Activated T-cell treated with anti-CD3 and anti-CD28 coated beads for 48 hours (primary cell): ENCODE measurements at regions not wholly inside any gene's neighbourhood (a gene's known extent, or its start where the extent isn't known, plus 50 kb on each side); places are given as distances from the start of the nearest gene placed in this dataset.
"Not testable (repeated sequence)": the region's sequence is repeated elsewhere in the genome, so short reads cannot be mapped to it uniquely, and the experiment has no call there.

Source experiments
- DNase-seq: peaks from one replicate; pipeline ENCODE4 v3.0.0-alpha.2; 2020; ENCODE audit warnings: low read depth

DNA sequence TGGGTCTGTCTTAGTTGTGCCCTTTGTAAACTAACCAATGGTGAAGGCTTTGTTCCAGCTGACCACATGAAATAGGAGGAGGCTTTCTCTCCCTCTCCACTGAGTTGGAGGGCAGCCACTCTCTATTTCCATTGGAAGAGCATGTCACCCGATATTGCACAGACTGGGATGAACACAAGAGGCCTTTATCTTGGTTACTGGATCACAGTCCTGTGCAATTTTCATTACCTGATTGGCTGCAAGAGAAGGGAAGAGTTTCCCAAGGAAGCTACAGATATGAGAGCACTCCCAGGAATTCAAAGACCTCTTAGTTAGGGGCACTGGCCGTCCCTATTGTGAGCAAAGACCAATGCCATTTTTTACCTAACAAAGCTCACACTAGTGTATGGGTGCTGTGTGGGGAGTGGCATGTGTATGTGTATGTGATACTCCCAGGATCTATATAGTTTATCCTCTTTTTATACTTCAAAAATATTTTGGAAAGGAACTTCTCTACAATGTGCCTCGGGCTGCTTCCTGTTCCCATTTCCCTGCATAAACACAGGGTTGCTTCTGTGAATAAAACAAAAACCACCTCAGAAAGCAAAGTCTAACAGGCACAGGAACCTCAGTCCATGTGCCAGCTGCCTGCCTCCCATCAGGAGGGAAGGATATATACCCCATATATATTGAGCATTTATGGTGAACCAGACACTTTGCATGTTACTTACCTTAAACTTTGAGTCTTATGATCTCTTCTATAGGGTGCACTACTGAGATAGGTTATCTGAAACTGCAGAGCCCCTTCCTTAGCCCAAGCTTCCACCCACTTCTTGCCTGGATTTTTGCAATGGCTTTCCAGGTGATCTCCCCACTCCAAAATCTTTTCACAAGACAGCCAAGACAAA lies 126.5 kb downstream of the RASSF10 start:
- no peak for DNase-seq

DNA sequence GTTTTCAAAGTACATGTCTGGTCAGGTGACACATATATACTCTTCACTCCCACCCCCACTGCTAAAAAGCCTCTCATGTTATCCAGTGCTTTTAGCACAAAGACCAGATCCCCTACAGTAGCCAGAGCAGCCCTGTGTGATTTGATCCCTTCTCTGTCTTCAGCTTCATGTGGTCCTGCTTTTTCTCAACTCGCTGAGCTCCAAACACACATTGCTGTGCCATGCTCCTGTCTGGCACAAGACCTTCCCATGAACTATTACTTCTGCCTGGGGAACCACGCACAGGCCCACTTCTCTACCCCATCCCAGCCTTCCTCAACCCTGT lies 127.1 kb downstream of the RASSF10 start:
- no peak for DNase-seq

- DNase-seq: no peak
Measured at GRCh38 chr11:13137844-13138301, 128.8 kb downstream of the RASSF10 start.

- not testable (repeated sequence) for DNase-seq
Measured at GRCh38 chr11:13139085-13139484, 130.0 kb downstream of the RASSF10 start.

DNA sequence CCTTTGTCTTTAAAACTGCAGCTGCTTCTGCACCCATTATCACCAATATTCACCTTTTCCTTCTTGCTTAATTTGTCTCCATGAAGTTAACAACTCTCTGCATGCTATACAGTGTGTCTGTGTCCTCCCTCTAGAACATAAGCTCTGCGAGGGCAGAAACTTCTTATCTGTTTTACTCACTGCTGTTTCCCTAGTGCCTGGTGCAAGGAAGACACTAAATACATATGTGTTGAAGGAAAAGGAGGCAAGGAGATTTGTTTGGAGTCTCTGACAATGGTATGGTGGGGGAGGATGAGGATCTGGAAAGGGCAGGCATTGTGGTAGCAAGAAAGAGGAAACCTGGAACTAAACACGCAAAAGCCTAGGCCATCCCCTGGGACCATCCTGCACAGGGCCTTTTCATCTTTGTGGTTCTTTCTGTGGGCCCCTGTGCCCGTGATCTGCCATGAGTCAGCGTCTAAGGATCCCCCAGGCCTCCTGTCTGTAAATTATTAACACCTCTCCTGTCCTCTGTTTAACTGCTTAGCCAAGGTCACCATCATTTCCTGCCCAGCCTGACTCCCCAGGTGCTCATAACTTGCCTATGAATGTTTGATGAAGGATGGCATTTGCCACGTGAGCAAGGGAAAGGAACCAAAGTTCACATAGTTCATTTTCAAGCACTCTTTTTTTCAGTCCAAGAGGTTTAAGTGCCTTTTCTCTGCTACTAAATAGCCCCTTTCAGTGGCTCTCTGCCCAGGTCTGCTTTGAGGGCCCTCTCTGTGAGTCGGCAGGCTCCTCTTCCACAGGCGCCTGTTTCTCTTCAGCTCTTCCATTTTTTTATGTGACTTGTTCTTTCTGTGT lies 131.1 kb downstream of the RASSF10 start:
- no peak for DNase-seq

DNA sequence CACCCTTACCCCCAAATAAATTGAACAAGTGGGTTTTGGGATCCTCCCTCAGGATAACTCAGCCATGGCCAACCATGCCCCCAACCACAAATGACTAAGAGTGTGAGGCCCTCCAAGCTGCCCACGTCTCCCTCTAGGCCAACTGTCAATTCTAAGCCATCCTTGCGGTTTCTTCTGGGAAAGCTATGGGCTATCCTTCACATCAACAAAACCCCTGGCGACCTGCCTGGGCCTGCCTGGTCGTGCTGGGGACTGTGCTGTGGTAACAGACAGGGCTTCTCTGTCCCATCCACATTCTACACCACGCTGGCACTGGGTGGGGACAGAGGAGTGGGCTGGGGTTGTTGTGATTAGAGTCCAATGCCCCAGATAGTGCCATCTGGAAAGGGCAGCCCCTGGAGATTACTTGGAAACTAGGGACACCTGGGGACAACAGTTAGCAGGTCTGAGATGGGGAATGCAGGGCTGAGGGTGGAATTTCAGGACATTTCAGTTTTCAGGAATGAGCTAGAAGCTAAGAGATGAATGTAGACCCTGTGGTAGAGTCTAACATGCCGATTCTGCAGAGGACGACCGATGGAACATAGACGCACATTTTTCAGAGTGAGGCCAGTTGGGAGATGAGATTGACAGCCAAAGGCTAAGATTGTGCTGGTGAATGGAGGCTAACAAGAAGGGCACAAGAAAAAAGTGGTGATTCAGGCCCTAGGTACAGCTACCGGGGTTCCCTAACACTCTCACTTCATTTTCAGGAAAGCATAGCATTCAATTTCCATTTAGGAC lies 131.9 kb downstream of the RASSF10 start:
- no peak for DNase-seq

DNA sequence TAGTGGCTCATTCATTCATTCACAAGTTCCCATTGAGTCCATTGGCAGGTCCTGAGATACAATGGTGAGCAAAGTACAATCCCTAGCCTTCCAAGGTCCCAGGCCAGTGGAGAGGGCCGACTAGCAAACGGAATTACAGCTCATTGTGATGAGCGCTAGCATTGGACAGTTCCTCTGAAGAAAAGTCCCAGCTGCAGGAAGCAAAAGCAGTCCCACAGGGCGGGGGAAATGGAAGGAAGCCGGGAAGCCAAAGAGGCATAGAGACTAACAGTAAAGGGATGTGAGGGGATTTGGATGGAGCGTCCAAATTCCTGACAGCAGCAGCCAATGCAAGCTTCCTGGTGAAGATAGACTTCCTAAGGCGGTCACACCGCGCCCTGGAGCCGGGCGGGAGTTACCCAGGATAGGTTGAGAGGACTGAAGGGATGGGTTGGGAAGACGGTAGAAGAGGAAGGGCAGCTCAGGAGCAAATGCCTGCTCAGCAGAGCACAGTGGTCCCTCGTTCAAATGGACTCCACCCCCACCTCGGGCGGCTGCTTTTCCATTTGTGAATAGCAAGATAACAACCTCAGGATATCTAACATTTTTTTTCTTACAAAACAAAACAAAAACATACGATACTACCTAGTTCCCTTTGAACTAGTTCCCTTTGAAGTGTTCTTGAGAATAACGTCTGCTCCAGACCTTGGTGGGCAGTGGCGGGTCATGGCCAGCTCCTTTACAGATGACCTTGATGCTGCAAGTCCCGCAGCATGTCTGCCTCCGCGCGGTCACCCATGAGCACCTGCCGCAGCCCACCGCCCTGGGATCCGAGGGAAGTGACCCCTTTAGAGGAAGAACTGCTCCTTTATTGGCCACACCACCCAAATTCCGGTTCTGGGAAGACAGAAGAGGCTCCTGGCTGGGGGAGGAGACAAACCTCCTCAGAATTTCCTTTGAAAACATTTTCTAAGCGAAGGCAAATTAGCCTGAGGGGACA lies 132.9 kb downstream of the RASSF10 start:
- DNase-seq: no peak

DNA sequence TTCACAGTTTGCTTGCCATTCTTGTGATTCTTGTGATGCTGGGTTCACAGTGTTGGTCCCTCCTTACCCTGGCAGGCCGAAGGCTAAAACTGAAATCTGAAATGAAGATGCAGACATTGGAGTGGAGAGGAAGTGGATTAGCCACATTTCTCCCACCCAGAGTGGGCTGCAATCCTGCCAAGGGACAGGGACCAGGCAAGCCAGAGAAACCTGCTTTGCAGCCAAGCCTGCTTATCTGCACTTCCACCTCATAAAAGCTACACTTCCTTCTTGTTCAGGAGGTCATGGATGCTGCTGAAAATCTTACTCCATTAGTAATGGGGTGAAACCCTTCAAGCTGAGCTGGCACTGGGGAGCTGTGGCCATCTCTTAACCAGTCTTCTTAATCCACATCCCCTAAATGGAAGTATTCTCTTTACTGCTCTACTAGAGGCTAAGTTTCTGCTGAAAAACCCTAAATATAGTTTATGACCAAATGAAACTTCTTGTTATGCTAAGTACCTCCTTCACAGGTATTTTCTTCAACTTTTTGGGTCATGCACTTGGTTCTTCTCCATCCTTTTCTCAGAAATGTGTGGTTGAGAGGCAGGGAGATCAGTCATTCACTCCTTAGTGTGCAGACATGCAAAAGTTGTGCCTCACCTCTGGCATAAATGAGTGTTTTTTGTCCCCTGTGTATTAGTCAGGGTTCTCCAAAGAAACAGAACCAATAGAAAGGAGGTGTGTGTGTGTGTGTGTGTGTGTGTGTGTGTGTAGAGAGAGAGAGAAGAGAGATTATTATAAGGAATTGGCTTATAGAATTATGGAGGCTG lies 133.9 kb upstream of the BMAL1 start:
- no peak for DNase-seq

GRCh38 chr11:13145461-13145860 lies 132.1 kb upstream of the BMAL1 start:
- no peak for DNase-seq

DNA sequence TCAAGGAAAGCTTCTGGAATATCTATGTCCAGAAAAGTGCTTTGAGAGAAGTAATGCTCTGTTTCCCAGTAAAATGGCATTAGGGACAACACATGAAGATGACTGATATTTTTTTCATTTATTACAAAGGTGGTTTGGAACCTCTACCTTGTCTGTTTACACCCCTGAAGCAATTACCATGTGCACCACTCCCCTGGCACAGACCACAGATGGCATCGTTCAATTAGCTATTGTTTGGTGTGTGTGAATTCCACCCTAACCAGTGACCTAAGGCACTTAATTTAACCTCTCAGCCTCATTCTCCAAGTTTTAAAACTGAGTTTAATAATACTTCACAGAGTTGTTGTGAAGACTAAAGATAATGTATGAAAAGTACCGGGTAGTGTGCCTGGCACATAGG lies 127.6 kb upstream of the BMAL1 start:
- DNase-seq: no peak

DNA sequence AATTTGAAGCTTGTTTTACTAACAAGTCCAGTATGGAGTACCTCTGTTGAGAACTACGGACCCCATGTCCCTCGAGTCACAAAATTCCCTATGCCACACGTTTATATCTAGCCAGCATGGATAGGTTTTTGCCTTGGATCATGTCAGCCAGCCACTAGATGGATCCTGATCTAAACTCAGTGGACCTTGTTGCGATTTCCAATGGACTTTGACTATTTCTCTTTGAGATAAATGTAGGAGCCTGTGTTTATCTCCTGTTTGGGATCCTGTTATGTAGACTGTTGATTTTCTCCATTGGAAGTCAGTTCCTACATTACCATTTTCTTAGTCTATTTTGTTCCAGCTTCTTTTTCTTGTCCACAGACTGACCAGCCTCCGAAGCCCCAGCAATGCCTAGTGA lies 127.1 kb upstream of the BMAL1 start:
- no peak for DNase-seq

DNA sequence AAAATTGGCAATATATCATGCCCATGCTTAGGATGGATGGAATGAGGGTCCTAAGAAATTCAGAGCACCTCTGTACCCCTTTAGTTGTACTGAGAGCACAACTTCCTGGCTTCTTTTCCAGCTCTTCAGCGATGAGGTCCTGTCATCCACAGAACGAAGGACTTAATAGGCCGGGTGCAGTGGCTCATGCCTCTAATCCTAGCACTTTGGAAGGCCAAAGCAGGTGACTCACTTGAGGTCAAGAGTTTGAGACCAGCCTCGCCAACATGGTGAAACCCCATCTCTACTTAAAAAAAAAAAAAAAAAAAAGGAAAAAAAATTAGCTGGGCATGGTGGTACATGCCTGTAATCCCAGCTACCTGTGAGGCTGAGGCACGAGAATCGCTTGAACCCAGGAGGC lies 125.3 kb upstream of the BMAL1 start:
- no peak for DNase-seq

- DNase-seq: no peak
Measured at GRCh38 chr11:13152736-13153541, 124.7 kb upstream of the BMAL1 start.

DNA sequence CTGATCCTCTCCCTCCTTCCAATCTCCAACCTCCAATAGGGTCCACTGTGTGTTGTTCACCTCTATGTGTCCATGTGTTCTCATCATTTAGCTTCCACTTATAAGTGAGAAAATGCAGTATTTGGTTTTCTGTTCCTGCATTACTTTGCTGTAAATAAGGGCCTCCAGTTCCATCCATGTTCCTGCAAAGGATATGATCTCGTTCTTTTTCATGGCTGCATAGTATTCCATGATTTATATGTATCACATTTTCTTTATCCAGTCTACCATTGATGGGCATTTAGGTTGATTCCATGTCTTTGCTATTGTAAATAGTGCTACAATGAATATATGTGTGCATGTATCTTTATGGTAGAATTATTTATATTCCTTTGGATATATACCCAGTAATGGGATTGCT lies 123.2 kb upstream of the BMAL1 start:
- DNase-seq: not testable (repeated sequence)

- no peak for DNase-seq
Measured at GRCh38 chr11:13160346-13160745, 117.2 kb upstream of the BMAL1 start.

DNA sequence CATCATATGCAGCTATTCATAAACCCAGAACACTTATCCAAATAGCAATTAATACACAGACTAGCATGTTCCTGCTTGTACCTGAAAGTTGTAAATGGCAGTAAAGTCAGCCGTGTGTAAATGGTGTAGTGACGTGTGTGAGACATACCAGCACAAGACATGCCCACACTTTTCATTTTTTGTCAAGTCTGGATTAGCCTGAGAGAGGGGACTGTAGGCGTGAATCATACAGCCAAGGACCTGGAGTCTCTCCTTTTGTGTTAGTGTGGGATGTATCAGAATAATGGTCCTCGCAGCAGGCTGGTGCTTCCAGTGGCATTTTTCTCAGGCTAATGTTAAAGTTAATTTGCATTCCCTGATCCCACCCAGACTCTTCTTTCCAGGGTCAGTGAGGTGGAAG lies 116.8 kb upstream of the BMAL1 start:
- DNase-seq: no peak

- no peak for DNase-seq
Measured at GRCh38 chr11:13163158-13163557, 114.4 kb upstream of the BMAL1 start.

DNA sequence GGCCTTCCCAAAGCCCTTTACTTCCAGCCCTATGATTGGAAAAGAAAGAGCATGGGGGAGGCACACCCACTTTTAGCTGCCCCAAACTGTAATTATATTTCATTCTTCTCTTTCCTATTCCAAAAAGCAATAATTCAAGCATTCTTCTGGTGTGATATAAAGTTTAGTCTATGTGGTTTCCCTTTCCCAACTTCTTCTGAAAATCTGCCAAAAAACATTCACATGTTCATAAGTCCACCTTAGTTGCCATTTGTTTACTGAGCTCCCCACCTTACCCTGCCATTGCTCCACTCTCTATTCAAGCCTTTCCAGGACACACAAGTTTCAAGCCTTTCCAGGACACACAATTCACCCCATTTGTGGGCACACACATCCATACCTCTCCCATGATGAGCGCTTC lies 111.6 kb upstream of the BMAL1 start:
- no peak for DNase-seq

GRCh38 chr11:13168271-13168670 lies 109.3 kb upstream of the BMAL1 start:
- DNase-seq: no peak

GRCh38 chr11:13169709-13170108 lies 107.9 kb upstream of the BMAL1 start:
- DNase-seq: no peak
